ENCODE measurements at regions not wholly inside any gene's neighbourhood (a gene's known extent, or its start where the extent isn't known, plus 50 kb on each side); places are given as distances from the start of the nearest gene placed in this dataset.
A peak's percentile ranks its signal among the peaks of the same experiment; 100 is the strongest.

DNA sequence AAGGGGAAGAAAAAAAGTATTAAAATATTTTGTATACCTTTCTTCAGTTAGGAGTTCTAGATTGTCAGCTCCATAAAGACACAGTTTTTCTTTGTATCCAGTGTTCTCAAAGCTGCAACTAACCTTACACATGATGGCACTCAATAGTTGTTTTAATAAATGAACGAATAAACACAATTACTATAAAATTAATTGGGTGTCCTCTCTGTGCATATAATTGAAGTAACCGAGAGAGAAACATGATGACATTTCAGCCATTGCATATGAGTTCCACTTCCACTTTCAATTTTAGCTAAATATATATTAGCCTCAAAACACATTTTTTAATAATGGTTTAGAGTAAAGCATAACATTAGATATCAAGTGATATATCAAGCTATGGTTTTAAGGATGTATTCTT lies 671.2 kb downstream of the LRFN5 start:
- DNase-seq, result peak; percentile 33

DNA sequence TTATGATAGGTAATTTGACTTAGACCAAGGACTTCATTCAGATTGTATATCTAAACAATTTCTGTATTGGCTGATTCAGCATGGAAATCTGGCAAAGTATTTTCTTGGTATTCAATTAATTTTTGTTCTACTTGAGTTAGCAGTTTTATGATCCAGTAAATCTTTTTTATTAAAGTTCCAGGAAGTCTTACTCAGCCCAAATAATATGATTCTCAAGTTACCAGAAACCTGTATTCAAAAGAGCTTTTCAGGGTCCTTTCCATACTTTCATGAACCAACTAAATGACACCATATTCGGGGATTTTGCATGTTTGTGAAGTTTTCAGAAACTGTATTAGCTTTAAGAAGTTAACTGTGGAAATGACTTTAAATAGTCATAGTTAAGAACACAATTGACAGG lies 662.6 kb downstream of the LRFN5 start:
- DNase-seq, result no peak

DNA sequence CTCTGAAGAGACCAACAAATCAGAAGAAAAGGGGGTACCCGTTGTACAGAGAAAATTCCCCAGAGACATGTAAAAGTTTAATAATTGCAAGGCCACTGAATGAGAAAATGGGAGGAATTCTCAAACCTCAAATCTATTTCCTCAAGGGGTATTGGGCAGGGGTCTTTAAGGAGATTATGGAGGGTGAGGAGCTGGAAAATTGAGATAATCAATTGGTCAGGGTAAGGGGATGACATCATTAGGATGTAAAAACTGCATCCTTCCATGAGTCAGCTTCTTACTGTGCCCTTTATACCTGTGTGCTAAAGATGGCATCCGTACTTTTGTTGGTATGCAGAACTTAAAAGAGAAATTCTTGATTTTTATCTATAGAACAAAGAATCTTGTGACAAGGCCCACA lies 641.5 kb downstream of the LRFN5 start:
- DNase-seq, result no peak

DNA sequence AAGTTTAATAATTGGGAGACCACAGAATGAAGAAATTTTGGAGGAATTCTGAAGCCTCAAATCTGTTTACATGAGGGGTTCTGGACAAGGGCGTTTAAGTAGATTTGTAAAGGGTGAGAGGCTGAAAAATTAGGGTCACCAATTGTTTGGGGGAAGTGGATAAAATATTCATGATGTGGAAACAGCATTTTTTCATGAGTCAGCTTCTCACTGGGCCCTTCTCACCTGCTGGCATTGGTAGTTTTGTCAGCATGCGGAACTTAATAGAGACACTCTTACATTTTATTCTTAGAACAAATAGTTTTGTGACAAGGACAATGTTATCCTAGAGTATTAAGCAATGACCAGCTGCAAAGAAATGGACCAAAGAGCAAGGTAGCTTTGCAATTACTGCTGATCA lies 634.4 kb downstream of the LRFN5 start:
- no peak for DNase-seq

DNA sequence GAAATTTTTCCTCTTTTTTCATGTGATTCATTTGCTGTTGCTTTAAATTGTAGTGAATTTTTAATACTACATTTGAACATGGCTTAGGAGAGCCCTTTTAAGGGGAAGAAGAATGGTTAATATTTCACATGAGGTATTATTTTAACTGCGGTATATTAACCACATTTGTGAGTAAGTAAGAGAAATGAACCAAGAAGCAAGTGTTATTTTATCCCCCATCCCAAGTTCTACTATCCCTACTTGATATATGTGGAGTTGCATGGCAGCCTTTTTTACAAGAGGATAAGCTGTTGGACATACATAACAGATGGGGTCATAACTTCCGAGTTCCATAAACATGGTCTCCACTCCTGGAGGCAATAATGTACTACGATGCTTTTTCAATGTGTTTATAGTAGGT lies 623.3 kb downstream of the LRFN5 start:
- no peak for DNase-seq

DNA sequence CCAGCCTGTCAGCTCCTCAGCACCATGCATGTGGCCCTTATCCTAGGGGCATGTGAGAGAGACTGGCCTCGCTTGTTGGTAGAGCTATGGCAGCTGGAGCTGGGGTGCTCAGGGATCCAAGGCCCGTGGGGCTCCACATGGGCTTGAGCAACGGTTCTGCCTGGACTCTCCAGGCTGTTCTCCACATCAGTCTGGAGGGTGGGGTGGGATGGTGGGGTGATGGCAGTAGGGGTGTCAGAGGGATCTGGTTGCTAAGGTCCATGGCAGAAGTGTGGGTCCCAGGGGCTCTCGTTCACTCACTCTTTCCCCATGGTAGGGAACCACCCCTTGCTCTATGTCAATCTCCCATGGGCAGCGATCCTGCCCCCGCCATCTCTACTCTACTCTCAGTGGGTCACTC lies 622.6 kb downstream of the LRFN5 start:
- DNase-seq, result no peak

DNA sequence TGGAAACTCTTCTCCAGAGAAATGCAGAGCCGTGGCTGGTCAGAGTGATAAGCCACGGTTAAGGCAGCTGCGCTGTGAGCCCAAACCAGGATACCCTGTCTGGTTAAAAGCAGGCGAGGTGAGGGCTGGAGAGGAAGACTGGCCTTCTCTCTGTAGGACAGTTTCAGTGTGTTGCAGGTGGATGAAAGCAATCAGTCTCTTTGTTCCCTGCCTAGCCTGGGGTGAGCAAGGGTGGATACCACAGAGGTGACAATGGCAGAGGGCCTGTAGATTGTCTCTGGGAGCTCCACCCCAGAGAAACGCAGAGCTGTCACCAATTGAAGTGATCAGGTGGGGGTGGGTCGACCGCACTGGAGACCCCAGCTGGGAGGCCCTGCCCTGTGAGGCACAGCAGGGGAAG lies 621.9 kb downstream of the LRFN5 start:
- DNase-seq, result no peak

DNA sequence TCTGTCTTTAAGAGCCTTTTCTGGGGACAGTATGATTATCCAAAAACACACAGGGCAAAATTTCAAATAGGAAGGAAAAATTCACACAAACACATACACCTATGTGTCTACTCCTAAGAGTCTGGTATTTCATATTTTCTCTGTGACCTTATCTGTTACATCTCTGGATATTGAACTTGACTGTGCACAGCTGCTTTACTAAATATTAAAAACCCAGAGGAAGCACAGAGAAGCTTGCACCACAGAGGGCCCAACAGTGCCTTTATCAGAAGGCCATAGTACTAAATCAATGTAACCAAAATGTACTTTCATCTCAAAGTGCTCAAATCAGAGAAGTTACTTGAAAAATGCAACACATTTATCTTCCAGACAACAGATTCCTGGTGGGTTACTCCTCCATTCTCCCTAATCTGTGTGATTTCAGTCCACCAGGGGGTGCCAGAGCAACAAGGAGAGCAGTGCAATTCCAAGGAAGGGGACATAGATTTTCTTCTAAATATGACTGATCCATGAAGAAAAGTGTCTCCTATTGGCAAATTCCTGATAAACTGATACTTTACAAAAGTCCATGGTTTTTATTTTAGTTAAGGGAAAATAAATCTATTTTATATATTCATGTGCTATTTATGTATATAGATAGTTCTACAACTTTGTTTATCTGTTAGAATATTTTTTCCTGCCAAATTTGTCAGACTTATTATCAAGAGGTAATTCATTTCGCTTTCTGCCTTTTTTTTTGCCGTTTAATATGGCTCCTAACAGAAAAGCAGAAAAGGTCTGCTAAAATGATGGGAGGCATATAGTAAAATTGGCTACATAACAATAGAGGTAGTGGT lies 617.6 kb downstream of the LRFN5 start:
- DNase-seq, result peak; percentile 58

DNA sequence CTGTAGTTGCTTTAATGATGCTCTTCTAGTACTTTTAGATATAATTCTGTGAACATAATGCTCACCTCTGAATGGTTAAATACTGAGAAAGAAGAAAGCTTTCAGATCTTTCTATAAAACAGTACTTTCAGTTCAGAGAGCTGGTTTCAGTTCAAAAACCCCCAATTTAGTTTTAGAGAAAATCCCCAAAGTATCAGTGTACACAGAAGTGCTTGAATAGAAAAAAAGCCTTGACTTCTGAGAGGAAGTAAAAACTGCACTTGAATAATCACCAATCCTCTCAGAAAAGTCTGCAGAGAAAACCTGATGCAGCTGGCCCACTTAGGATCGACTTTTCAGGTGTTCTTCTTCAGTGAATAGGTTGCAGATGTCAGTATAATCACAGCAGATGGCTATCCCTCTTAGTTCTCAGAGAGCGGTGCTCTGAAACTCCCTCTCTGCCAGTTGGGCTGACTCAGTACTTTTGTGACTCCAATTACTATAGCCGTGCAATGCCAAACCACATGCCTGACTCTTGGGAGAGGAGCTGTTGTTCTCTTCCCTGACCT lies 616.3 kb downstream of the LRFN5 start:
- DNase-seq, result no peak

DNA sequence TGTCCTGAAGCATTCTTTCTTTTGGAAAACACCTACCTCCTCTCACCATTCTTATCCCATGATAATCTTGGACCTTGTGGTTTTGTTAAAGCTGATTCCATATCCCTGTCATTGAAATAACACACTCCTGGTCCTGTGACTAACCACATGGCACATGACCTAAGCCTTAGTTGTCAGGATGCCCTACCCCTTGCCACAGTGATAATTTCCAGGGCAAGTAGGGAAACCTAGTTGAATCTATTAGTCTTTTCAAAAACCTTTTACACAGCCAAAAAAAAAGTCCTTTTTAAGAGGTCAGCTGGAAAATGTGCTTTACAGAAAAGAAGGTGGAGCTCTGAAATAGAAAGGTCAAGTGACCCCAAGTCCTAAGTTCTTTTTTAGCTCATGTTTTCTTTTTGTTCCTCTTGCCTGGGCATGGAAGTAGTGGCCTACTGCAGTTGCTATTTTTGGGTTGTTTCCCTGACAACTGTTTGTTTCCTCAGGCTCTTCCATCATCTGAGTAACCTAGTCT lies 608.4 kb downstream of the LRFN5 start:
- DNase-seq, result peak; percentile 54

DNA sequence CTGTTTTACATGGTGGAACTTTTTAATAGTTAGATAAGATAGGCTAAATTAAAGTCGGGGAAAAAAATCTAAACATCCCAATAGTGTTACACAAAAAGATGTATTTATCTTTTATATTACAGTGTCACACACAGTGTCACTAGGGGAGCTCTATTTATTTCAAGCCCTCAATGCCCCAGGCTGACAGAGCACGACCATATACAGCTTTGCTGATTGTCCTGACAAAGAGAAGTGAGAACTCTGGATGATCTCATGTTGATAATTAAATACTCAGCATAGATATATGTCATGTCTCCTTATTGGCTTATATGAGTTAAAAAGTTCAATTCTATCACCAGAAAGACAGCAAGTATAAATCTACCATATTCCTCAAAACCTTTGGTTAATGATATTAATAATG lies 594.3 kb downstream of the LRFN5 start:
- no peak for DNase-seq

DNA sequence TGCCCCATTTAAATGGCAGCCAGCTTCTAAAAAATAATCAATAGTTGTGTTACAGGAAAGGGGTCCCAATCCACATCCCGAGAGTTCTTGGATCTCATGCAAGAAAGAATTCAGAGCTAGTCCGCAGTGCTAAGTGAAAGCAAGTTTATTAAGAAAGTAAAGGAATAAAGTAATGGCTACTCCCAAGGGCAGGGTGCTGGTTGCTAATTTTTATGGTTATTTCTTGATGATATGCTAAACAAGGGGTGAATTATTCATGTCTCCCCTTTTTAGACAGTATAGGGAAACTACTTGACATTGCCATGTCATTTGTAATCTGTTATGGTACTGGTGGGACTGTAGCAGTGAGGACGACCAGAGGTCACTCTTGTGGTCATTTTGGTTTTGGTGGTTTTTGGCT lies 591.3 kb downstream of the LRFN5 start:
- no peak for DNase-seq

DNA sequence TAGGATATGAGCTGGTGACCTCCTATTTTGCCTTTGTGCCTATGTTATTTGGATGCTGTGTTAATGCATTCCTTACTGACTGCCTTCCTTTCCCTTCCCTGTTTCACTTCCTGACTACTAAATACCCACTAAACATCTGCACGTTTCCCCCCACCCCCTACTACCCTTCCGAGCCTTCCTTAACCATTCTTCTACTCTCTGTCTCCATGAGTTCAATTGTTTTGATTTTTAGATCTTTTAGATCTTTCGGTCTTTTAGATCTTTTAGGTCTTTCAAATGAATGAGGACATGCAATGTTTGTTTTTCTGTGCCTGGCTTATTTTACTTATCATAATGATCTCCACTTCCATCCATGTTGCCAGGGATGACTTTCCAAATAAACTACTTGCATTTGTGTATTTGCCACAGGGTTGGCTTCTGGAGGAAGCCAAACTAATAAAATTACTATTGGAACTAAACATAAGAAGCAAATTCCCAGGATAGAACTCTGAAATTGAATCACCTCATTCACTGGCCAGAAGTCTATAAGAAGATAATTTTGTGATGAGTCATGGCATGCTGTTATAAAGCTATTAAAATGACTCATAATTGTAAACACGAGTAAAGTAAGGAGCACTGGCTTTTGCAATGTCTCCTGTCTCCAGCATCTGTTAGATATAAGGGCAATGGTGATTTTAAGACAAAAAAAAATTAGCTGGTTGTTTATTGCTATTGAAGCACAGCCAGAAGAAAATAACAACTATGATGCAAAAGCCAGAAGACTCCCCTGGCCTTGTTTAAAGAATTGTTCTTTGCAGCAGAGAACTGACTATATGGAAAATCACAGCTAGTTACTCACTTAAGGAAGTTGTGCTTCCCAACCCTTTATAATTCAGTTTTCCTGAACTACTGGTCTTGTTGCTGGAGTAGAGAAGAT lies 586.3 kb downstream of the LRFN5 start:
- DNase-seq, result no peak

DNA sequence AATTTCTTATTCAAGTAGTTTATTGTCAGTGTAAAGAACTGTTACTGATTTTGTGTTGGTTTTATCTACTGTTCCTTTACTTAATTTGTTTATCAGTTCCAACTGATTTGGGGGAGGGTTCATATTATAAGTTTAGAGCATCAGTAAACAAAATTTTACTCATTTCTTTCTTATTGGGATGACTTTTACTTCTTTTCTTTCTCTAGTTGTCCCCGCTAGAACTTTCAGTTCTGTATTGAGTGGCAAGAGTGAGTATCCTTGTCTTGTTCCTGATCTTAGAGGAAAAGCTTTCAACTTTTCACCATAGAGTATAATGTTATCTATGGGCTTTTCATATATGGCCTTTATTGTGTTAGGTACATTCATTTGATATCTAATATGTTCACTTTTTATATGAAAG lies 584.1 kb downstream of the LRFN5 start:
- DNase-seq, result no peak

DNA sequence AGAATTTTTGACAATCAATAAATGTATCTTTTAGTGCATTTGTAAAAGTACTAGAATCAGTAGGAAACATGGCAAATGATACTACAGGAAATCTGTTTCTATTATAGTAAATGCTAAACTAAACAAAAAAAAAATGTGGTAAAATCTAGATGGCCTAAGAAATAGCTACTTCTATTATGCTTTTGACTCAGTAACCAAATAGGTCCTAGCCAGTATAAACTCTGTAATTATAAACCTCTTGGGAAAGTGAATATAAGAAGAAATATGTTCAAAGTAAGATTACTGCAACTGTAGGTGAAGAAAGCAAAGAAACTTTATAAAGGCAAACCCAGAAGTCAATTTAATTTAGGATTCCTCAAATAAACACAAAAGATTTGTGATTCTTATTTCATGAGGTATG lies 581.2 kb downstream of the LRFN5 start:
- no peak for DNase-seq

DNA sequence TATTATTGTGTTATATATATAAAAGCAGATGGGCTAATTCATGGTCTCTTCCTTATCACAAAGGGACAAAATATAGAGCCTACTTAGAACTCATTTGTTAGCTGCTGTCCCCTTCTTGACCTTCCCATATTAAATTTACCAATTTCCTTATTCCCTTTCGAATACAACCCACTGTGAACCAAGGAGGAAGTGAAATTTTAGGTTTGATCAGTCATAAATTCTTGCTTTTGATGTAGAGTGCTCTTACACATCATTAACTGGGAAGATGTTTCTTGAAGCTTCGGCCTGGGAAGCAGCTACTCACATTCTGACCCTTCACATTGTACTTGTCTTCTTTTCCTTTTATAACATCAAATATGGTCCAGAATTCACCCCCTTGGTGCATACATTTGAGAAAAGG lies 579.0 kb downstream of the LRFN5 start:
- DNase-seq, result peak; percentile 14

DNA sequence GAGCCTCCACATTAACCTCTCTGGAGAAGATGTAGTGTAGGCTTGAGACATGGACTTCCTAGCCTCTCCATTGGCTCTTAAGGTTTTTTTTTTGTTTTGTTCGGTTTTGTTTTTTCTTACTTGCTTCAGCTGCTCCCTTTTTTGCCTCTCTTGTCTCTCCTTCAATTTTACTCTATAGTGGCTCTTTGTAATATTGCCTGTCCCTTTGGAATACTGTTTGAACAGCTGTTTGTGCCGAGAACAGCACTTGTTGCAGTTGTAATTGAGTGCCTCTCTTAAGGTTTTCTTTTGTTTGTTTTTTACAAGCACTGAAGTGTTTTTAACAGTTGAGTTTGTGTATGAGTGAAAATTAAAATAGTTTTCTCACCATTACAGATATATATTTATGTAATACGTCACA lies 567.7 kb downstream of the LRFN5 start:
- no peak for DNase-seq

DNA sequence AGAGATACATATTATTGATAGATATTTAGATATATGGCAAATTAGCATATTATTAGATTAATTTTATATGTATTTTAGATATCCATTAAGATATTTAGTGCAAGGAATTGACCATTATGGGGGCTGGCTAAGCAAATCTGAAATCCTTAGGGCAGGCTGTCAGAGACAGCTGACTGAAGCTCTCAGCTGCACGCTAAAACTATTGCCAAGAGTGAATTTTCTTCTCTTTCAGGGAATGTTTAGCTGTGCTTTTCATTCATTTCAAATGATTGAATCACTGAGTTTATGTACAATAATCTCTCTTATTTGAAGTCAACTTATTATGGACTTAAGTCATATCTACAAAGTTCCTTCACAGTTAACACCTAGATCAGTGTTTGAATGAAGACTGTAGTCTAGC lies 566.5 kb downstream of the LRFN5 start:
- DNase-seq, result no peak

DNA sequence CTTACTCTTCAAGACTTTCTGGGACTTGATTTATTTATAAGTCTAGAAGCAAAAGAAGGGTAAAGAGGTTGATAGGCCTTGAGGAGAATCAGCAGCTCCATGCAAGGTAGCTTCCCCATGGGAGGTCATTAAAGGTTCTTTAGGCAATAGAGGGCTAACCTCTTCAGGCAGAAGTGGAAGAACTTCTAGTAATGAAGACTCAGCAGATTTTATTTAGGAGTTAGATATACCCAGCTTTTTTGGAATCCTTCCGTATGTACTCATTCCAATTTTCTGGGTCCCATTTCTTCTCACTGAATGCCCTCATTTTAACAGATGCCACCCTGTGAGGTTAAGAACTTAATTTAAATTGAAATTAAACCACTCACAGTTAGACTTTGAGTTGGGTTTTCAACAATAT lies 565.6 kb downstream of the LRFN5 start:
- no peak for DNase-seq

DNA sequence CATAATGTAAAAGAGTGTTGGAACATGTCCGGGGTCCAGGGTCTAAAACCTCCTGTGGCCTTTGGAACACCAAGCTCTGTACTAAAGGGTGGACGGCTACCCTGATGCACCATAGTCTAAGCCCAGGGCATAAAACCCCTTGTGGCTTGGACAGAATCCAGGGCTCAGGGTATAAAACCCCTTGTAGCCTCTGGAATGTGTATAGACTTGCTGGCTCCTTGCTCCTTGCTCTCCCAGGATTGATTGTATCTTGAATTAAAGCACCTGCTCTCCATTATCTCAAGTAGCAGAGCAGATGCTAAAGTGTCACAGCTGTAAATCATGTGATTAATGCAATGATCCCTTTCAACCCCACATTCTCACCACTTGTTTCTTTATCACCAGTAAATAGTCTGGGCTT lies 556.5 kb downstream of the LRFN5 start:
- no peak for DNase-seq

DNA sequence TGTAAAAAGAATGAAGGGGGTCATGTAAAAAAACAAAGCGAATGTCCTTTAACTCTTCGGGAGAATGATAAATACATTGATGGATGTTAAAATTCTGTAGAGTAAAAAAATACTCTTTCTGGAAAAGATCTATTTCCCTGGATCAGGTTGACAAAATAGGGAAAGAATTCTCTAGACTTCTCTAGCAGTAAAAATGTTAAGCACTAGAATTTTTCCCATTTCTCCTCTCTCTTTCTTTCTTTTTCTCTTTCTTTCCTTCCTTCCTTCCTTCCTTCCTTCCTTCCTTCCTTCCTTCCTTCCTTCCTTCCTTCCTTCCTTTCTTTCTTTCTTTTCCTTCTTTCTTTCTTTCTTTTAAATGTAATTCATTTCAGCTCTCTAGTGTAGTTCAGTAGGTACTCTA lies 552.5 kb downstream of the LRFN5 start:
- no peak for DNase-seq

DNA sequence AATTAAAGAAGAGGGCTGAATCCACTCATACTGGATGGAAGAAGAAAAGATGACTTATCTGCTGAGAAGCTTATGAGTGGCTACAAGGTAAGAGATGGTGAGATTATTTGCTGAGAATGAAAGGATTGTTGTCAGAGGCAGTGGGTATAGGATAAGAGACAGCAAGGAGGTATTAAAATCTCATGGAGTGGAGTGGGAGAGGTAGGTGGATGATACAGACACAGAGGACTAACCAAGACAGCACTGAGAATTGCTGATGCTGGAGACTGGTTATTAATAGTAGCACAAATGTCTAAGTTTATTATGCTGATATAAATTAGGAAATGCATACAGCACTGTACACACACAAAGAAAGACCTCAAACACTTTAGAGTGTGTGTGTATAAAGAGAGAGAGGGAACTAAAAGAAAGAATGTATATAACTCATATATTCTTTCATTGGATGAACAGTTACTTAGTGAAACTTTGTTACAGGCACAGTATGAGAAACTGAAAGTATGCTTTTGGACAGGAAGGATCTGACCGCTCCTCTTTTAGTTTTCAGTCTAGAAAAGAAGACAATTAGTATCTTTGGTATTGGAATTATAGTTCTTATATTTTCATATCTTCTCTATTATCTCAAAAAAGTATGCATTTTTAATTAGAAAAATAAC lies 543.1 kb downstream of the LRFN5 start:
- DNase-seq, result no peak

DNA sequence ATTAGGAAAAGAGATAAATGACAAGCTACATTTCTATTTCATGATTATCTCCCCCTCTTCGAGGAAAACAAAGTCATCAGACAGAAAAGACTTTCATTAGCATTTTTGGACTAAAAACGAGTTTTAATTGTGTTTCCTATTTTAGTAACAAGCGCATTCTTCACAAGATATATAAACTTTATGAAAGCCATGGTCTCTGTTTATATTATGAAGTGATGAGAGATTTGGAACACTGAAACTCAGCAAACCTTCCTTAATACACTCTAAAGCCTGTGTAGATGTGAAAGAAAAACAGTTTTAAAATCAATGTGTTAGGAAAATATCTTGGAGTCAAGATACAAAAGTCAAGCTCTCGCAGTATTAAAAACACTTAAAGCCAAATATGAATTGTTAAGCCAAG lies 539.1 kb downstream of the LRFN5 start:
- DNase-seq, result no peak
